ENCODE measurements at regions not wholly inside any gene's neighbourhood (a gene's known extent, or its start where the extent isn't known, plus 50 kb on each side); places are given as distances from the start of the nearest gene placed in this dataset.

DNA sequence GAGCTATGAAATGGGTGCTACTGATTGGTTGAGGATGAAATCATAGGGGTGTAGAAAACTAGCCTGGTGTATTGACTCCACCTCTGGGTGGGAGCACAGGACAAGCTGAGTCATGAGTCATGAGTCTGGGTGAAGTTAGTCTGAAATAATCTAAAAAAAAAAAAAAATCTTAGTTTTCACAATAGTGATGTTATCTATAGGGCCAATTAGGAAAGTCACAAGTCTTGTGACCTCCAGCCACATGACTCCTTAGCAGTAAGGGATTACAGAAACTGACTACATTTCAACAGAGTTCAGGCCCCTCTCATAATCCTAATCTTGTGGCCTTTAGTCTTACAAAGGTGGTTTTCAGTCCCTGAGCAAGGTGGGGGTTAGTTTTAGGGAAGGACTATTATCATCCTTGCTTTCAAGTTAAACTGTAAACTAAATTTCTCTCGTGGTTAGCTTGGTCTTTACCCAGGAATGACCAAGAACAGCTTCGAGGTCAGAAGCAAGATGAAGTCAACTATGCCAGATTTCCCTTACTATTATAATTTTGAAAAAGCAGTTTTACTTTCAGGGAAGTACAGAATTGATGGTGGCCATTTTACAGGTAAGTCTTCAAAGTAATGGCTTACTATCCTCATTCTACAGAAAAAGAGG is 338.0 kb upstream of the GYPC start:
- DNase-seq (ENCODE audit: low spot score): no peak

DNA sequence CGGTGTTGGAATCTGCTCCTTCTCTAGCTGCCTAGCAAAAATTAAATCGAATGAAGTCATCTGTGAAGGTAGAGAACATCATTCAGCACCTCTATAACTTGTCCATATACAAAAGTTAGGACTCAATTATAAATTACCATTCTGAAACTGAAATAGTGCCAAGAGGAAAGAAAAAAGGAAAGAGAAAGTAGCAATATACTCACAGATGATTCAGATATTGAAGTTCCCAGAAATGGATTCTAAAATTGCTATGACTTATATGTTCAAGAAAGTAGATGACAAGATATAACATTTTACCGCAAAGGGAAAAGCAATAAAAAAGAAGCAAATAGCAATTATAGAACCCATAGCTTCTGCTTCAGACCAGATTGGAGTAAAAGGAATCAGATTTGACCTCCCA is 333.6 kb upstream of the GYPC start:
- DNase-seq (ENCODE audit: low spot score): no peak

DNA sequence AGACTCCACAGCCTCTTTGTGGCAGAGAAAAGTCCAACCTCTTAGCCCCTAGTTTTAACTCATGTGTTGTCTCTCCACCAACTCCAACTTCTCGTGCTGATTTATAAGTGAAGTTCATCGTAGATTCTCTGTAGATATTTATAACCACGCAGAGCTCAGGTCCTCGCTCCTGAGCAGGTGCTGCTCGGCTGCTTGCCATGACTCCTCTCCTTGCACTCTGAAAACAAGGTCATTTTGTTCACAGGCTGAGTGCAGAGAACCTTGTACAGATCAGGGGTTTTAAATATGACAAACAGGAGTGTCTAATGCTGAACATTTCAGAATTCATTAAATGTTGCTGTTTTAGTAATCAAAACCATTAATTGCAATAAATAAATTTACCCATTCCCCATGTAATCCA is 330.8 kb upstream of the GYPC start:
- no peak for DNase-seq (ENCODE audit: low spot score)

DNA sequence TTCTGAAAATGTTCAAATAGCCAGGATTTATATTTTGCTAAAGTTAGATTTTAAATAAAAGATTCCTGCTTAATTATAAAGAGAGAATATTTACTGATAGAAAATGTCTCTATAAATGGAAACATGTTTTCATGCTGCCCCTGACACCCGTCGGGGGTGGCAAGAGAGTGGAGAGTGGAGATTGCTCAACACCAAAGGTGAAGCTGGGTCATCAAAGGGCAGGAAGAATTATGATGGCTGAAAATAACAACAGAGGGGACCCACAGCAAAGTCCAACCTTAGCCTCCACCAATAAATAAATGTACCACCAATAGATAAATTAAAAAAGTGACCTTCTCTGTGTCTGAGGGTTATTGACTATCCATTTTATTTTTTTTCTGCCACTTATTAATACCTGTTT is 326.8 kb upstream of the GYPC start:
- no peak for DNase-seq (ENCODE audit: low spot score)

DNA sequence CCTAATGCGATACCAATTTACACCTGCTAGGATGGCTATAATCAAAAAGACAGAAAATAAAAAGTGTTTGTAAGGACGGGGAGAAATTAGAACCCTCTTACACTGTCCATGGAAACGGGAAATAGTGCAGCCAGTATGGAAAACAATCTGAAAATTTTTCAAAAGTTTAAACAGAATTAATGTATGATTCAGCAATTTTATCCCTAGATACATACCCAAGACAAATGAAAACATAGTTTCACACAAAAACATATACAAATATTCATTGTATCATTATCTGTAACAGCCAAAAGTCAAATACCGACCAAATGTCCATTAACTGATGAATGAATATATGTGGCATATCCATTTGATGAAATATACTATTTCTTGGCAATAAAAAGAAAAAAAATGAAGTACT is 313.5 kb upstream of the GYPC start:
- DNase-seq (ENCODE audit: low spot score): no peak

DNA sequence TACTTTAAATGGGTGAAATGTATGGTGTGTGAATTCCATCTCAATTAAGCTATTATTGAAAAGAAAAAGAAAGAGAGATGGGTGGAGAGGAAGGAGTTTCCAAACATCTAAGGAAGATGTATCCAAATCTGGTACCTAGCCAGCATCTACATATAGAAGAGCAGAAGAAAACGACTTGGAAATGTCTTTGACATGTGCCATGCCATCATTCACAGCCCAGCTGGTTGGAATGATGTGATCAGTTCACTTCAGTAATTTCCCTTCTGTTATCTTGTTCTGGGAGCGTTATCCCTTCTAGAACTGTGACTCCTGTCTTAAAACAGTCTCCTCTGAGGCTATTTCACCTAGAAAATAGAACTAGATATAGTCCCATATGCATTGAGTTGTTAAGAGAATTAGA is 312.8 kb upstream of the GYPC start:
- DNase-seq (ENCODE audit: low spot score): no peak

DNA sequence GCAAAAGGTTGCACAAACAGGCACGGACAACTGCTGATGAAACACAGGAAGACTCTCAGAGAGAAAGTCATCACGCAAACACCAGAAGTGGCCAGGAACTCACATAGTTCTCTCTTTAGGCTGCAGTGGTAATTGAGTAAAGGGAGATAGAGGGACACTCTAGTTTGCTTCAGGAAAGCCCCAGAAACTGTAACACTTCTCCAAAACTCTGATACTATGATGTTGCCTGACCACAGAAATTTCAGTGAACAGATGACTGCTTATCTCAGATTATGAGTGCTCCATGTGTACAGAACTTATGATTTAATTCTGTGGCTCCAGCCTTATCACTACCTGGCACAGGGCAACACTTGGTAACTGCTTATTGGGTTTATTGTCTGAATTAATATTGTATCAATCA is 311.5 kb upstream of the GYPC start:
- no peak for DNase-seq (ENCODE audit: low spot score)

DNA sequence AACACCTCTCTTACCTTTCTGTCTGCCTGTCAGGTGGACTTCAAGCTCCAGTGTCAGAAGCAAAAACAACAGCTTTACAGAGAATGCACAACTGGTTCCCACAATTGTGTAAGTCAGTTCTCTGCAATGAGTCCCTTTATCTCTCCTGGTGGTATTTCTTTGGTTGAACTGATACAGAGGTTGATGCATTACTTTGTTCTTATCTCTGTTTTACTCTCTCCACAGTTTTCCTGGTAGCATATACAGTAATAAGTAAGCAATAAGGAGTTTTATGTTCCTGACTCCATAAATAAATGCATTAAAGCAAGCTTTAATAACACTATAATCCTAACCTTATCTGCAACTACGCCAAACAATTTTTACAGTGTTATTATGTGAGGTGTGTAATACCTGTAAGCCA is 310.3 kb upstream of the GYPC start:
- no peak for DNase-seq (ENCODE audit: low spot score)

DNA sequence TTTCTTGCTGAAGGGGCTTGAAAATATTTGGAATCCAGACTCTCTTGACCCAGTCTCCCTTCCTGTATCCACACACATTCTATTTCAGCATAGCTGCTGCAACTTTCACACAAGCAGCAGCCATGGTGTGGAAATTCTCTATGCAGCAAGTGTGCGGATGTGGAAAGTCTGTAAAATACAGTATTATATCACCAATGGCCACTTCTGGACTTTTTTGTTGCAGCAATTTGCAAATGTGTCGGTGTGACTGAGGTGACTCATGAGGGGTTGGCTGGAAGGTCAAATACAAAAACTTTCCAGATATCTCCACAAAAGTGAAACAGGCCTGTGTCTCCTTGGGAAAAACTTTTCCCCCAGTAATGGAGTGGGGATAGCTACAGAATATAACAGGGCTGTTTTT is 299.3 kb upstream of the GYPC start:
- no peak for DNase-seq (ENCODE audit: low spot score)

DNA sequence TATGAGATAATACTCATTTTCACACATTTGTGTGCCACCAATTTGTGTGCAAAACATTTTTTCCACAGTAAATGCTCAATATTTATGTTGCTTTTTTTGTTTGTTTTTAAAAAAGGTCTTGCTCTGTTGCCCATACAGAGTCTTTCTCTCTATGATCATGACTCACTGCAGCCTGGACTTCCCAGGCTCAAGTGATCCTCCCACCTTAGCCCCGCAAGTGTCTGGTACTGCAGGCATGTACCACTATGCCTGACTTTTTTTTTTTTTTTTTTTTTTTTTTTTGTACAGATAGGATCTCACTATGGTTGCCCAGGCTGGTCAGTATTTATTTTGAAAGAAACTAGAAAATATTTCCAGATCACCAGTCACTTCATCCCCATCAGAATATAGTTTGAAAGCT is 297.8 kb upstream of the GYPC start:
- DNase-seq (ENCODE audit: low spot score): no peak

DNA sequence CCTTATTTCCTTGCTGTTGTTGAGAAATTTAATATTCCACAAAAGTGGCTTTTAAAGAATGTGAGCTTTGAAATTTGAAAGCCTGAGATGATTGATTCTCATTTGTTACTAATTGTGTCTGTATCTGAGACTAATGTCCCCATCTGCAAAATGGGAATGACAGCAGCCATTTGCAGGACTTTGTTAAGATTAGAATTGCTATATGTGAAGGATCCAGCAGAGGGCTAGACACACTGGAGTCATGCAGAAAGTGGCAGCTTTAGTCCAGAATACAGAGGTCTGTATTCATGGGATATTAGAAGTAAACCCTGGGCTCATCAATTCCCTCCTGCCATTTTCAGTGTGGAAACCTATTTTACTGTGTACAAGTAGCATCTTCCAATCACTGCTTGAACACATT is 296.5 kb upstream of the GYPC start:
- no peak for DNase-seq (ENCODE audit: low spot score)

DNA sequence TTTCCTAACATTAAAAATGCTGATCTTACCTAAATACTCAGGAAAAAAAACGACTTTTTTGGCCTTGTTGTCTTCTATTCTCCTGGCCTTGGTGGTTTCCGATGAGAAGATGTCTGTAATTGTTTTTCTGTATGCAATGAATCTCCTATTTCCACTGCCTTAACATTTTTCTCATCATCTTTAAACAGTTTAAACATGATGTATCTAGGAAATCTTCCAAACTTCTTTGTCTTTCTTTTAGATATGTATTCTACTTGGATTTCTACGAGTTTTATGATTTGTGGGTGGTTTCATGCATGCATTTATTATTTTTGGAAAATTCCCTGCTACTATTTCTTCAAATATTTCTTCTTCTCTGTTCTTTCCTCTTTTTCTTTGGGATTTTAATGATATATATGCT is 288.6 kb upstream of the GYPC start:
- no peak for DNase-seq (ENCODE audit: low spot score)

DNA sequence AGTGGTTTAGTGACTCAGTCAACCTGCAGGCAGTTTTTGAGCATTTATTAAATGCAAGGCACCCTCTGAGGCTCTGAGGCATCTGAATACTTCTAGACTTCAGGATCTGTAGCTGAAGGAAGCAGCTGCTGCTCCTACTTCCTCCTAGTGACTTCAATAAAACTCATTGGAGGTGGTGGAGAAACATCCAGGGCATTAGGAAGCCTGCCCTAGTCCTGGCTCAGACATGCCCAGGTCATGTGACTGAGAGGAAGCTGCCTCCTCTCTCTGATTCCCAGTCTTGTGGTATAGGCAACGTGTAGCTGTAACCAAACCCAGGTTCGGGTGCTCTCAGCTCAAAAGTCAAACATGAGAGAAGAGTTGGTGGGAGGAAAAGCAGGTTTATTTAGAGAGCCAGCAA is 287.2 kb upstream of the GYPC start:
- no peak for DNase-seq (ENCODE audit: low spot score)

DNA sequence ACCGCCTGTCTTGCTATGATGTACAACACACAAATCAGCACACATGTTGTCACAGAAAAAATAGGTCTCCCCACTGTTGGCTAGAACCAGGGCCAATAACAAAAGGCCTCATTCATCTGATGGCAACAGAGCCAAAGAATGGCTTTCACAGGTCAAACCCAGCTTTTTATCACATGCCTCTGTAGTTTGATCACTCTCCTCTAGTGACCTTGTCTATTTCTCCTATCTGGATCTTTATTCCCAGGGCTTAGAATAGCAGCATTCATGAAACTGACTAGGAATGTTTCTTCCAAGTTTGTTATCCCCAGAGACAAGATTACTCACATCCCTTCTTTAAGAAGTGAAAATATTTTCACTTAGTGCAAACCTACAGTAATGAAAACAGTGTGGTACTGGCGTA is 285.8 kb upstream of the GYPC start:
- no peak for DNase-seq (ENCODE audit: low spot score)

DNA sequence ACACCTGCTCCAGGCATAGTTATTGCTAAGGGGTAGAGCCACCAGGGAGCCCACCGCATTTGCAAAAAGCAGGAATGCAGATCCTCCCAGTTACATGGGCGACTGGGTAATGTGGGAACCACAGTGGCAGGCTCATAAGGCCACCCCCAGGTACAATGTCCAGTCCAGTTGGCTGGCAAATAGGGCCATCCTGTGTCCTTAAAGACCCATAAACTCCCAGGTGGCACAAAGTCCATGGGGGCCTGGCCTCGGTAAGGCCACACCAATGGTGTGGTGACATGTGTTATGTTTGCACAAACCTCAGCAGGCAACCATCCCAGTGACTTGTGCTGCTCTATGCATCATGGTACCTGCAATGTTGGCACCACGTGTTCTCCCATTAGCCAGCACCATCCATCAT is 283.6 kb upstream of the GYPC start:
- no peak for DNase-seq (ENCODE audit: low spot score)

DNA sequence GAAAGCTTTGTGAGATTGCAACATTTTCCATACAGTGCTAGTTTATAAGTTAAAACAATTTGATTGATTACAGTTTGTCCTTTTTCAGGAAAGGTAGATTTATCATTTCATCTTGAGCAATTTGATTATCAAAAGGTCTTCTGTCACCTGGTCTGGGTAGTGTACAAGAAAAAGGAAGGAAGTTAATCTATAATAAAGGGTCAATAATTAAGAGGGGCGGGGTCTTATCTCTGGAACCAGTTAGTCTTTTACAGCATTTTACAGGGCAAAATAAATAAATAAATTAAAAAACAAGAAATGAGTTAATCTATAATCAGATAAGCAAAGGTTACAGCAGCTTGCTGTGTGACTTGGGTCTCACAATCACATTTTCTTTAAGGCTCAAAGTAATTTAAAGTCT is 277.8 kb upstream of the GYPC start:
- DNase-seq (ENCODE audit: low spot score): no peak

DNA sequence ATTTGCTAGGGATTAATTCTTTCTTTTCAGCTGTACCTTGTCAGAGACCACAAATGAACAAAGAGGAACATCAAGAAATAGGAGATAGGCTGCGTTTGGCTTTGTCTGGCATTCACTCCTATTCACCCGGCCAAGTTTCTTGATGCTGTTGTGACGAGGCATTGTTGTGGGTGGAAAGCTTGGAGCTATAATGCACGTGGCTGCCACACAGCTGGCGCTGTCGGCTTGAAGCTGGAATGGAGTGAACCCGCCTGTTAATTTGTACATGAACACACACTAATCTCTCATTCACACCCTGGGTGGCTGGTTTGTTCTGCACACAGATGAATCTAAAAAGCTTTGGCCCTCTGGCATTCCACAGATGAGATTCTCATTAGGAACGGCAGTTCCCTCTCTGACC is 274.9 kb upstream of the GYPC start:
- no peak for DNase-seq (ENCODE audit: low spot score)

DNA sequence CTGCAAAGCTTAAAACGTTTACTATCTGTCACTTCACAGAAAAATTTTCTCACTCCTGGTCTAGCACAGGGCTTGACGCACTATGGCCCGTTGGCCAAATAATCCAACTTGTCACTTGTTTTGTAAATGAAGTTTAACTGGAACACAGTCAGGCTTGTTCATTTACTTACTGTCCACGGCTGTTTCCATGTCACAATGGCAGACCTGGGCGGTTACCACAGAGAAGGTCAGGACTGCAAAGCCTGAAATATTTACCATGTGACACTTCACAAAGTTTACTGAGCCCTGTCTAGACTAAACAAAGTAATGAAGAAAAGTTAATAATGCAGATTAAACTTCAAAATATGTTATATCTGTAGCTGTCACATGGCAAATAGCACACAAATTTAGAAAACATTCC is 273.0 kb upstream of the GYPC start:
- no peak for DNase-seq (ENCODE audit: low spot score)

DNA sequence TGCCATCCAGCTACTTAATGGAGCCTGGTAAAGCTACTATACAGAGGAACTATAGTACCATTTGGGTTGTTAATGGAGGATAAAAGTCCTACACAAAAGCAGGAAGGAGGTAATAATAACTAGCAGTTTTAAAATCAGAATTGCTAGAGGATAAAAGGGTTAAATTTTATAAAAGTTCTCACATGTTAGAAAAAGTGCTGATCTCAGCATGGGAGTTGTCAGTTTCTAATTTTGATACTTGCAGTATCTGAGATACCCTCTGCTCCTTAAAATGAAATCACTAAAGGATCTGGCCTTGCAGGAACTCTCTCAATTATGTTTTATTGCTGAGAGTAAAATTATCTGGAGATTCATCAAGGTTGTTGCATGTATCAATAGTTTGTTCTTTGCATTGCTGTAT is 272.2 kb upstream of the GYPC start:
- DNase-seq (ENCODE audit: low spot score): no peak

DNA sequence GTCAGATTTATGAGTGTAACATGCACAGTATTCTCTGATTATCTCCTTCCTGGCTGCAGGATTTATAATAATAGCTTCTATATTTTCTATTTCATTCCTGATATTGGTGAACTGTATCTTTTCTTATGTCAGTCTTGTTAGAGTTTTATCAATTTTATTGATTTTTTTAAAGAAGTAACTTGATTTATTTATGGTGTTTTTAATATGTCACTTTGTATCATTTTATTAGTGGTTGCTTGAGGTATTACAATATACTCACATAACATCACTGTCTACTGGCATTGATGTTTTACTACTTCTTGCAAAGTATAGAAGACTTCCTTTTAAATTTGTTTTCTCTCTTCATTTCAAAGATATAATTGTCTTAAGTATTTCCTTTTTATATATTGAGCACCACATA is 270.5 kb upstream of the GYPC start:
- no peak for DNase-seq (ENCODE audit: low spot score)

DNA sequence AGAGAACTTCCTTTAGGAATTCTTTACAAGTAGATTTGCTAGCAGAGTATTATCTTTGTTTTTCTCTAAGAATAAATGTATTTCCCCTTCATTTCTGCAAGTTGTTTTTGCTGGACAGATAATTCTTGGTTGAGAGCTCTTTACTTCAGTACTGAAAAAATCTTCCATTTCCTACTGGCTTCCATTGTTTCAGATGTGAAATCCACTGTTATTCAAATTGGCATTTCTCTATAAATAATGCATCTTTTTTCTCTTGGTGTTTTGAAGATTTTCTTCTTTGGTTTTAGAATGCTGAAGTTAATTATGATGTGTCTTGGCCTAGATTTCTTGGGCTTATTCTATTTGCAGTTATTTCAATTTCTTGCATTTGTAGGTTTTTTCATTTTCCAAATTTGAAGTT is 270.0 kb upstream of the GYPC start:
- no peak for DNase-seq (ENCODE audit: low spot score)

DNA sequence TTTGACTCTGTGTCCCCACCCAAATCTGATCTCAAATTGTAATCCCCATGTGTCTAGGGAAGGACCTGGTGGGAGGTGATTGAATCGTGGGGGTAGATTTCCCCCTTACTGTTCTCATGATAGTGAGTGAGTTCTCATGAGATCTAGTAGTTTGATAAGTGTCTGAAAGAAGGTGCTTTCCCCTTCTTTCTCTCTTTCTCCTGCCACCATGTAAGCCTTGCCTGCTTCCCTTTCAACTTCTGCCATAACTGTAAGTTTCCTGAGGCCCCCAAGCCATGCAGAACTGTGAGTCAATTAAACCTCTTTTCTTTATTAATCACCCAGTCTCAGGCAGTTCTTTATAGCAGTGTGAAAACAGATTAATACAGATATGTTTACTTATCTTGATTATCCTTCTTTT is 266.5 kb upstream of the GYPC start:
- no peak for DNase-seq (ENCODE audit: low spot score)

DNA sequence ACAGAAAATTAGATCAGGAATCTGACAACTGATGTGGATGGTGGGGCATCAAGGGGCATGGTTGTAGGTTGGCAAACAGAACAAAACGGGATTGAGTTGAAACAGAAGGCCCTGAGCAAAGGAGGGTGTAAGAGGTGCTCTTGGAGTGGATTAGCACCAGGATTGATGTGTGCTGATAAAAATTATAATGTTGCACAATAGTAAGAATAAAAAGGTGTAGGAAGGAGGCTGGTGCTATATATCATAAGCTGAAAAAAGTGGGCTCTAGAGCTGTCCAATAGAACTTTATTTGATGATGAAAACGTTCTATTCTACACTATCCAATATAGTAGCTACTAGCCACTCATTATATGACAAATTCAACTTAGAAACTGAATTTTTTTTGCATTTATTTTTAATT is 263.1 kb upstream of the GYPC start:
- DNase-seq (ENCODE audit: low spot score): no peak

DNA sequence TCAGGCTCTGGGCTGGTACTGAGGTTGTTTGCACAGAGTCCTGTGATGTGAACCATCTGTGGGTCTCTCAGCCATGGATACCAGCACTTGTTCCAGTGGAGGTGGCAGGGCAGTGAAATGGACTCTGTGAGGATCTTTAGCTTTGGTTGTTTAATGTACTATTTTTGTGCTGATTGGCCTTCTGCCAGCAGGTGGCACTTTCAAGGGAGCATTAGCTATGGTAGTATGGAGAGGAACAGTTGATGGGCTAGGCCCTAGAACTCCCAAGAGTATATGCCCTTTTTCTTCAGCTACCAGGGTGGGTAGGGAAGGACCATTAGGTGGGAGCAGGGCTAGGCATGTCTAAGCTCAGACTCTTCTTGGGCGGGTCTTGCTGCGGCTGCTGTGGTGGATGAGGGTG is 257.0 kb upstream of the GYPC start:
- no peak for DNase-seq (ENCODE audit: low spot score)

DNA sequence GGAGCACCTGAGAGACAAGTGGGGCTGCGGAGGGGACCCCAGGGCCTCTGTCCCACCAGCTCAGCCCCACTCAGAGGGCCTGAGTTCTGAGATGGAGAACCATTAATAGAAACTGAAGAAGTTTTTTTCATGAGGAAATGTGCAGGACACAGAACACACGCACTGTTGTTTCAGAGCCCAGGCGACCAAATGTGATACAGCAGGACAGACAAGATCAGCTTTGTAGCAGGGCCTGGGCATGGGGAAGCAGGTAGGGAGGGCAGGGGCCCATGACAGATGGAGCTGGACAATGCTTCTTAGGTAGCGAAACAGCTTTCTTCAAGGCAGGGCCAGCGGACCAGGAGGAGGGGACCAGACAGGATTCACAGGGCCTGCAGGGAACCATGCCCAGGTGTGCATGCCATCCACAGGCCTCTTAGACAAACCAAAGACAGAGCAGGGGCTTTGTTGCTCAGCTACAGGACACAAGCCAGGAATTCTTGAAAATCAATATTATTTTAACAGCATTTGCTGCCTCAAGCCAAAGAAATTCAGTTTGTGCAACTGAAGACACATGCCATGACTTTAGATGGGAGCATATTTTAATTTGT is 252.8 kb upstream of the GYPC start:
- no peak for DNase-seq (ENCODE audit: low spot score)
